ENCODE measurements at regions not wholly inside any gene's neighbourhood (a gene's known extent, or its start where the extent isn't known, plus 50 kb on each side); places are given as distances from the start of the nearest gene placed in this dataset.
"Not testable (repeated sequence)": the region's sequence is repeated elsewhere in the genome, so short reads cannot be mapped to it uniquely, and the experiment has no call there.

- Mint-ChIP-seq H3K36me3 (ENCODE audit: insufficient read depth, unreplicated experiment) (no peaks in the 10 kb centered on the region), H3K27me3 (ENCODE audit: unreplicated experiment) (no peaks in the 10 kb centered on the region), H3K9me3 (ENCODE audit: low read depth, unreplicated experiment) (peaks cover 4% of the 10 kb centered on the region), H3K27ac (ENCODE audit: unreplicated experiment) (no peak overlapping the region), H3K4me1 (ENCODE audit: low read depth, unreplicated experiment) (no peaks in the 10 kb centered on the region), H3K4me3 (ENCODE audit: low read depth, unreplicated experiment) (no peak overlapping the region)
- CTCF ChIA-PET, result interaction anchor here (0.6 kb wide), 1 partner anchor 970 kb away, joined by 3 read pairs; no protein-coding TSS in a partner anchor
- TF ChIP-seq, protein P1, sequence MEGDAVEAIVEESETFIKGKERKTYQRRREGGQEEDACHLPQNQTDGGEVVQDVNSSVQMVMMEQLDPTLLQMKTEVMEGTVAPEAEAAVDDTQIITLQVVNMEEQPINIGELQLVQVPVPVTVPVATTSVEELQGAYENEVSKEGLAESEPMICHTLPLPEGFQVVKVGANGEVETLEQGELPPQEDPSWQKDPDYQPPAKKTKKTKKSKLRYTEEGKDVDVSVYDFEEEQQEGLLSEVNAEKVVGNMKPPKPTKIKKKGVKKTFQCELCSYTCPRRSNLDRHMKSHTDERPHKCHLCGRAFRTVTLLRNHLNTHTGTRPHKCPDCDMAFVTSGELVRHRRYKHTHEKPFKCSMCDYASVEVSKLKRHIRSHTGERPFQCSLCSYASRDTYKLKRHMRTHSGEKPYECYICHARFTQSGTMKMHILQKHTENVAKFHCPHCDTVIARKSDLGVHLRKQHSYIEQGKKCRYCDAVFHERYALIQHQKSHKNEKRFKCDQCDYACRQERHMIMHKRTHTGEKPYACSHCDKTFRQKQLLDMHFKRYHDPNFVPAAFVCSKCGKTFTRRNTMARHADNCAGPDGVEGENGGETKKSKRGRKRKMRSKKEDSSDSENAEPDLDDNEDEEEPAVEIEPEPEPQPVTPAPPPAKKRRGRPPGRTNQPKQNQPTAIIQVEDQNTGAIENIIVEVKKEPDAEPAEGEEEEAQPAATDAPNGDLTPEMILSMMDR (IDR thresholded peaks at IDR 0.05; ENCODE audit: unreplicated experiment), result no peak
- no peak for DNase-seq
- no TSS peak for BruUV-seq (replicated peaks)
- intact Hi-C loops (cut with micrococcal nuclease; ENCODE audit: unreplicated experiment), result no loop called here
Measured at GRCh38 chr6:119942078-119942752, 592.7 kb upstream of the MAN1A1 start.

- CTCF ChIA-PET, result no interaction called here
- peaks cover 4% of the 10 kb centered on the region for H3K9me3 Mint-ChIP-seq (ENCODE audit: low read depth, unreplicated experiment)
- intact Hi-C loops (cut with micrococcal nuclease; ENCODE audit: unreplicated experiment), result no loop called here
- BruUV-seq (replicated peaks), result no TSS peak
- H3K4me3 Mint-ChIP-seq (ENCODE audit: low read depth, unreplicated experiment), result no peak overlapping the region
- no peaks in the 10 kb centered on the region for H3K4me1 Mint-ChIP-seq (ENCODE audit: low read depth, unreplicated experiment)
- no peaks in the 10 kb centered on the region for H3K27me3 Mint-ChIP-seq (ENCODE audit: unreplicated experiment)
- no peaks in the 10 kb centered on the region for H3K36me3 Mint-ChIP-seq (ENCODE audit: insufficient read depth, unreplicated experiment)
- DNase-seq, result no peak
- no peak overlapping the region for H3K27ac Mint-ChIP-seq (ENCODE audit: unreplicated experiment)
- TF ChIP-seq, protein P1 (IDR thresholded peaks at IDR 0.05; ENCODE audit: unreplicated experiment), result no peak
Measured at GRCh38 chr6:119938752-119939151, 589.2 kb upstream of the MAN1A1 start.

GRCh38 chr6:119934816-119935215 lies 585.3 kb upstream of the MAN1A1 start:
- TF ChIP-seq, protein P1 (IDR thresholded peaks at IDR 0.05; ENCODE audit: unreplicated experiment), result no peak
- H3K9me3 Mint-ChIP-seq (ENCODE audit: low read depth, unreplicated experiment), result peaks cover 5% of the 10 kb centered on the region
- H3K27ac Mint-ChIP-seq (ENCODE audit: unreplicated experiment), result no peak overlapping the region
- CTCF ChIA-PET, result no interaction called here
- no TSS peak for BruUV-seq (replicated peaks)
- H3K36me3 Mint-ChIP-seq (ENCODE audit: insufficient read depth, unreplicated experiment), result no peaks in the 10 kb centered on the region
- no peak overlapping the region for H3K4me3 Mint-ChIP-seq (ENCODE audit: low read depth, unreplicated experiment)
- no peak for DNase-seq
- no peaks in the 10 kb centered on the region for H3K27me3 Mint-ChIP-seq (ENCODE audit: unreplicated experiment)
- H3K4me1 Mint-ChIP-seq (ENCODE audit: low read depth, unreplicated experiment), result no peaks in the 10 kb centered on the region
- intact Hi-C loops (cut with micrococcal nuclease; ENCODE audit: unreplicated experiment), result no loop called here

DNA sequence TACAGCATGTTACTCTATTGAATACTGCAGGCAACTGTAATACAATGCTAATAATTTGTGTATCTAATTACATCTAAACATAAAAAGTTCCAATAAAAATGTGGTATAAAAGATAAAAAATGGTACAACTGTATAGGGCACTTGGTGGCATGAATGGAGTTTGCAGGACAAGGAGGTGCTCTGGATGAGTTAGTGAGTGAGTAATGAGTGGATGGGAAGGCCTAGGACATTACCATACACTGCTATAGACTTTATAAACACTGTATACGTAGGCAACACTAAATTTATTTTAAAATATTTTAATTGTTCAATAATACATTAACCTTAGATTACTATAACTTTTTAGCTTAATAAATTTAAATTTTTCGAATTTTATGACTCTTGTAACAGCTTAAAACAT lies 579.6 kb upstream of the MAN1A1 start:
- CTCF ChIA-PET, result no interaction called here
- BruUV-seq (replicated peaks), result no TSS peak
- H3K27me3 Mint-ChIP-seq (ENCODE audit: unreplicated experiment), result no peaks in the 10 kb centered on the region
- intact Hi-C loops (cut with micrococcal nuclease; ENCODE audit: unreplicated experiment), result no loop called here
- no peak overlapping the region for H3K27ac Mint-ChIP-seq (ENCODE audit: unreplicated experiment)
- no peaks in the 10 kb centered on the region for H3K4me1 Mint-ChIP-seq (ENCODE audit: low read depth, unreplicated experiment)
- no peak for DNase-seq
- TF ChIP-seq, protein P1 (IDR thresholded peaks at IDR 0.05; ENCODE audit: unreplicated experiment), result no peak
- H3K36me3 Mint-ChIP-seq (ENCODE audit: insufficient read depth, unreplicated experiment), result no peaks in the 10 kb centered on the region
- peaks cover 10% of the 10 kb centered on the region for H3K9me3 Mint-ChIP-seq (ENCODE audit: low read depth, unreplicated experiment)
- H3K4me3 Mint-ChIP-seq (ENCODE audit: low read depth, unreplicated experiment), result no peak overlapping the region

DNA sequence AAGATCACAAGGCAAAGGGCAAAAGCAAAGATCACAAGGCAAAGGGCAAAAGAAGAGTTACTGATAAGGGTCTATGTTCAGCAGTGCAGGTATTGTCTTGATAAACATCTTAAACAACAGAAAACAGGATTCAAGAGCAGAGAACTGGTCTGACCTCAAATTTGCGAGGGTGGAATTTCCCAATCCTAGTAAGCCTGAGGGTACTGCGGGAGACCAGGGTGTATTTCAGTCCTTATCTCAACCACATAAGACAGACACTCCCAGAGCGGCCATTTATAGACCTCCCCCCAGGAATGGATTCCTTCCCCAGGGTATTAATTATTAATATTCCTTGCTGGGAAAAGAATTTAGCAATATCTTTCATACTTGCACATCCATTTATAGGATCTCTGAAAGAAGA lies 575.3 kb upstream of the MAN1A1 start:
- H3K4me1 Mint-ChIP-seq (ENCODE audit: low read depth, unreplicated experiment); CTCF ChIA-PET; intact Hi-C loops (cut with micrococcal nuclease; ENCODE audit: unreplicated experiment); H3K27me3 Mint-ChIP-seq (ENCODE audit: unreplicated experiment); H3K36me3 Mint-ChIP-seq (ENCODE audit: insufficient read depth, unreplicated experiment); BruUV-seq (replicated peaks); DNase-seq; H3K4me3 Mint-ChIP-seq (ENCODE audit: low read depth, unreplicated experiment); H3K27ac Mint-ChIP-seq (ENCODE audit: unreplicated experiment): not testable (repeated sequence)
- H3K9me3 Mint-ChIP-seq (ENCODE audit: low read depth, unreplicated experiment), result peaks cover 13% of the 10 kb centered on the region

Data from Calu3 (cell line).